ENCODE measurements at regions not wholly inside any gene's neighbourhood (a gene's known extent, or its start where the extent isn't known, plus 50 kb on each side); places are given as distances from the start of the nearest gene placed in this dataset.
"Not testable (repeated sequence)": the region's sequence is repeated elsewhere in the genome, so short reads cannot be mapped to it uniquely, and the experiment has no call there.

DNA sequence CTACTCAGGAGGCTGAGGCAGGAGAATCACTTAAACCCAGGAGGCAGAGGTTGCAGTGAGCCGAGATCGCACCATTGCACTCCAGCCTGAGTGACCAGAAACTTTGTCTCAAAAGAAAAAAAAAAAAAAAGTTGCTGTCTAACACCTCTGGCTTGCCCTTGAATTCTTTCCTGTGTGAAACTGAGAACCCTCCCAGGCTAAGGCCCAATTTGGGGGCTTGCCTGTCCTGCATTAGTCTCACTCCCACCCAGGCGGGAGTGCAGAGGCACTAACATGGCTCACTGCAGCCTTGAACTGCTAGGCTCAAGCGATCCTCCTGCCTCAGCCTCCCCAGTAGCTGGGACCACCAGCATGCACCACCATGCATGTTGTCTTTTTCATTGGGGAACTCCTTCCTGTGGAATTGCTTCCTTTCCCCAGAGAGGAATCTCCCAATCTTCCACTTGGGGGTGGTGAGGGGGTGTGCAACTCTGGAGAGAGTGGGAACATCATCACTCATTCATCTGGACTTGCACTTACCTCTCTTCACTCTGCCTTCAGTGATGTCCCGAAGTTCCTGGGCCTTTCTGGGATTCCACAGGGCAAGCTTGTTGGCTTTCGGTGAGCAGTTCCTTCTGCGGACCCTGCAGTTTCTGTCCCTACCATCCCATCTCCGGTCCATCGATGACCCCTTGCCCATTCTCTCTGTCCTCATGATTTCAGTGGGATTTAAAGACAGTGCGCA, 62.1 kb upstream of the CREB3L1 start:
- H3K4me1 Mint-ChIP-seq, result peaks cover 6% of the 10 kb centered on the region
- DNase-seq (ENCODE audit: low read depth, low spot score), result no peak
- H3K27me3 Mint-ChIP-seq (ENCODE audit: low read depth), result peaks cover under 1% of the 10 kb centered on the region
- TF ChIP-seq, protein P1, sequence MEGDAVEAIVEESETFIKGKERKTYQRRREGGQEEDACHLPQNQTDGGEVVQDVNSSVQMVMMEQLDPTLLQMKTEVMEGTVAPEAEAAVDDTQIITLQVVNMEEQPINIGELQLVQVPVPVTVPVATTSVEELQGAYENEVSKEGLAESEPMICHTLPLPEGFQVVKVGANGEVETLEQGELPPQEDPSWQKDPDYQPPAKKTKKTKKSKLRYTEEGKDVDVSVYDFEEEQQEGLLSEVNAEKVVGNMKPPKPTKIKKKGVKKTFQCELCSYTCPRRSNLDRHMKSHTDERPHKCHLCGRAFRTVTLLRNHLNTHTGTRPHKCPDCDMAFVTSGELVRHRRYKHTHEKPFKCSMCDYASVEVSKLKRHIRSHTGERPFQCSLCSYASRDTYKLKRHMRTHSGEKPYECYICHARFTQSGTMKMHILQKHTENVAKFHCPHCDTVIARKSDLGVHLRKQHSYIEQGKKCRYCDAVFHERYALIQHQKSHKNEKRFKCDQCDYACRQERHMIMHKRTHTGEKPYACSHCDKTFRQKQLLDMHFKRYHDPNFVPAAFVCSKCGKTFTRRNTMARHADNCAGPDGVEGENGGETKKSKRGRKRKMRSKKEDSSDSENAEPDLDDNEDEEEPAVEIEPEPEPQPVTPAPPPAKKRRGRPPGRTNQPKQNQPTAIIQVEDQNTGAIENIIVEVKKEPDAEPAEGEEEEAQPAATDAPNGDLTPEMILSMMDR (conservative IDR thresholded peaks at IDR 0.05), result no peak
- H3K36me3 Mint-ChIP-seq (ENCODE audit: low read depth), result no peaks in the 10 kb centered on the region
- H3K9me3 Mint-ChIP-seq, result no peaks in the 10 kb centered on the region
- no peak overlapping the region for H3K27ac Mint-ChIP-seq (ENCODE audit: unreplicated experiment)
- no peak overlapping the region for H3K4me3 Mint-ChIP-seq

DNA sequence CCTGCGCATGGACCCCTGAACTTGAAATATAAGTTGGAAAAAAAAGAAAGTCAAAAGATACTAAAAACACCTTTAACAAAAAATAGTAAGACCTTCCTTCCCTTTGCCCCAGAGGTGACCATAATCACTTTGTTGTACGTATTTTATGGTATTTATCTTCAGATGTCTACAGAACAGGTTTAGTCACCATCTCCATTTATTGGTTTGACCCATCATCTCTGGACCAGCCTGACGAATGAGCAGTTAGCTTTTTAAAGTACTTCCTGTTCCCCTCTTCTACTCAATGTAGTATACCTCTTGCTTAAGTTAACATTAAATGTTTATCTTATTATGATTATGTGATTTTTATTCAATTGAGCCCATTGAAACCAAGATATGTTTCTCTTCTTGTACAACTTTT, 64.7 kb upstream of the CREB3L1 start:
- Mint-ChIP-seq H3K27me3 (ENCODE audit: low read depth) (peaks cover 14% of the 10 kb centered on the region), H3K4me3 (no peak overlapping the region), H3K9me3 (no peaks in the 10 kb centered on the region), H3K4me1 (peaks cover 10% of the 10 kb centered on the region), H3K36me3 (ENCODE audit: low read depth) (no peaks in the 10 kb centered on the region), H3K27ac (ENCODE audit: unreplicated experiment) (no peak overlapping the region)
- DNase-seq (ENCODE audit: low read depth, low spot score), result no peak
- TF ChIP-seq, protein P1 (conservative IDR thresholded peaks at IDR 0.05), result no peak

DNA sequence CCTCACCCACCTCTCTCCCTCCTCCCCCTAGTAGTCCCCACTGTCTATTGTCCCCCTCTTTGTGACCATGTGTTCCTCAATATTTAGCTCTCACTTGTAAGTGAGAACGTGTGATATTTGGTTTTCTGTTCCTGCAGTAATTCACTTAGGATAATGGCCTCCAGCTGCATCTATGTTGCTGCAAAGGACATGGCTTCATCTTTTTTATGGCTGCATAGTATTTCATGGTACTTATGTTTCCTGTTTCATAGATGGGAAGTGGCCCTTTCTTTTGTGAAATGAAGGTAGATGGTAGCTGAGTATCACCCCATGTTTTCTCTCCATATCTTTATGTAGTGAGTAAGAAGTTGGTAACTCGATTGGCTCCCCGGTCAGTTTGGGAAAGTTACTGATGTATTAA, 66.6 kb upstream of the CREB3L1 start:
- Mint-ChIP-seq H3K27ac (ENCODE audit: unreplicated experiment) (no peak overlapping the region), H3K4me1 (peaks cover 10% of the 10 kb centered on the region), H3K4me3 (no peak overlapping the region), H3K36me3 (ENCODE audit: low read depth) (no peaks in the 10 kb centered on the region), H3K9me3 (no peaks in the 10 kb centered on the region), H3K27me3 (ENCODE audit: low read depth) (peaks cover 20% of the 10 kb centered on the region)
- no peak for DNase-seq (ENCODE audit: low read depth, low spot score)
- TF ChIP-seq, protein P1 (conservative IDR thresholded peaks at IDR 0.05), result no peak

DNA sequence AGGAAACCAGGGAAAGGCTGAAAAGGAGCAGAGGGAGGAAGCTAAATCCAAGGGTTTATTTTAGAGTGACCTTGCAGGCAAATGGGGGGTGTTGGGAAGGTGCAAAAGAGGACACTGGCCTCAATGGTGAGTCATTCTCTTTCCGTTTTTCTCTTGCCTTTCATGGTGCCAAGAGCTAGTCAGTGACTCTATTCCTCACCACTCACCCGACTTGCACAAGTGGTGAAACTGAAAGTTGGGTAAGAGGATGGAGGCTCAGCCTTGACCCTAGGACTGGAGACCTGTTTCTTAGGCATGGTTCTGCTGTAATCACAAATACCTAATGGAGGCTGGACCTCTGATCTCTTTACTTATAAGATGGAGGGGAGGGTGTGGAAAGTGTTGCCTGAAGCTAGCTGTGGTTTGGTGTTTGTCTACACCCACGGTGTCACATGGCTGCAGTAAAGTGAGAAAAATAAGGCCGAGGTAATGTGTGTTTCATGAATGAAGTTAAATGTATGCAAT, 67.3 kb upstream of the CREB3L1 start:
- Mint-ChIP-seq H3K9me3 (no peaks in the 10 kb centered on the region), H3K4me1 (peaks cover 10% of the 10 kb centered on the region), H3K36me3 (ENCODE audit: low read depth) (no peaks in the 10 kb centered on the region), H3K27ac (ENCODE audit: unreplicated experiment) (no peak overlapping the region), H3K4me3 (no peak overlapping the region), H3K27me3 (ENCODE audit: low read depth) (peaks cover 20% of the 10 kb centered on the region)
- TF ChIP-seq, protein P1 (conservative IDR thresholded peaks at IDR 0.05), result no peak
- no peak for DNase-seq (ENCODE audit: low read depth, low spot score)

DNA sequence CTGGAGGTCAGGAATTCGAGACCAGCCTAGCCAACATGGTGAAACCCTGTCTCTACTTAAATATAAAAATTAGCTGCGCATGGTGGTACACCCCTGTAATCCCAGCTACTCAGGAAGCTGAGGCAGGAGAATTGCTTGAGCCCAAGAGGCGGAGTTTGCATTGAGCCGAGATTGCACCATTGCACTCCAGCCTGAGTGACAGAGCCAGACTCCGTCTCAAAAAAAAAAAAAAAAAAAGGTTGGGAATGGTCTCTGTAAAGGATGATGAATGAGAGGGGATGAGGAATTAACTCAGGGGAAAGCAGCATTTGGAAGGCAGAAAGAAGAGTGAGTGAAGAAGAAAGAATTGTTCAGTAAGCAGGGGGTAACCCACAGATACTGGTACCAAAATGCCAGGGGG, 67.8 kb upstream of the CREB3L1 start:
- not testable (repeated sequence) for H3K27ac Mint-ChIP-seq (ENCODE audit: unreplicated experiment); H3K36me3 Mint-ChIP-seq (ENCODE audit: low read depth); DNase-seq (ENCODE audit: low read depth, low spot score); H3K9me3 Mint-ChIP-seq; H3K4me3 Mint-ChIP-seq
- peaks cover 10% of the 10 kb centered on the region for H3K4me1 Mint-ChIP-seq
- peaks cover 20% of the 10 kb centered on the region for H3K27me3 Mint-ChIP-seq (ENCODE audit: low read depth)

DNA sequence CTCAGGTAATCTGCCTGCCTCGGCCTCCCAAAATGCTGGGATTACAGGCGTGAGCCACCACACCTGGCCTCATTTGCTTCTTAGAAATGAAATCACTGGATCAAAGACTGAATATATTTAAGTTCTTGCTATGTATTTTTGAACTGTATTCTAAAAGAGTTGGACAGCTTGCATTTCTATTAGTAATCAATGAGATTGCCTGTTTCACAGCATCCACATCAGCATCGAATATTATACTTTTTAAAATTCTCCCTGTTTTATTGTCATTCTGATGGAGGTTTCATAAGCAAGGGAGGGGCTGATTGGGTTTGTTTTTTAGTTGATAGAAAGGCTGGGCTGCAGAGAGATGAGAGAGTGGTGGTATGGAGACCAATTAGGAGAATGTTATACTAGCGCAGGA, 68.7 kb upstream of the CREB3L1 start:
- TF ChIP-seq, protein P1 (conservative IDR thresholded peaks at IDR 0.05), result no peak
- Mint-ChIP-seq H3K4me1 (peaks cover 4% of the 10 kb centered on the region), H3K36me3 (ENCODE audit: low read depth) (no peaks in the 10 kb centered on the region), H3K9me3 (no peaks in the 10 kb centered on the region), H3K4me3 (no peak overlapping the region), H3K27me3 (ENCODE audit: low read depth) (peaks cover 24% of the 10 kb centered on the region), H3K27ac (ENCODE audit: unreplicated experiment) (no peak overlapping the region)
- no peak for DNase-seq (ENCODE audit: low read depth, low spot score)
